WTC11 (cell line): ENCODE measurements at regions not wholly inside any gene's neighbourhood (a gene's known extent, or its start where the extent isn't known, plus 50 kb on each side); places are given as distances from the start of the nearest gene placed in this dataset.

ENCODE experiments used
- ATAC-seq: fragments of 200-7000 bp; cut with Tn5 transposase; 2 replicates; pipeline ENCODE4 v1.10.0; 2021; ENCODE audit warnings: mild to moderate bottlenecking, moderate library complexity
- CTCF ChIA-PET: fragments of 300-600 bp; sonication (Branson Sonifier 250); formaldehyde crosslinking; loops from one replicate; lab custom pipeline; 2021; ENCODE audit warnings: antibody characterized with exemption; lab: Charles Lee
- POLR2A ChIA-PET: fragments of 350-600 bp; sonication (Branson Sonifier 250); formaldehyde crosslinking; loops from one replicate; lab custom pipeline; 2021; ENCODE audit warnings: antibody characterized with exemption; lab: Charles Lee
- DNase-seq: peaks from one replicate; pipeline ENCODE4 v3.0.0; 2021; ENCODE audit warnings: low spot score
- H3K27ac Mint-ChIP-seq: 2 replicates; pipeline ENCODE4 v1.8.0; 2021; ENCODE audit warnings: mixed read lengths
- H3K27me3 Mint-ChIP-seq: 2 replicates; pipeline ENCODE4 v1.8.0; 2021; ENCODE audit warnings: low read depth, mild to moderate bottlenecking, moderate library complexity, mixed read lengths
- H3K36me3 Mint-ChIP-seq: 2 replicates; pipeline ENCODE4 v1.8.0; 2021; ENCODE audit warnings: mixed read lengths
- H3K4me1 Mint-ChIP-seq: 2 replicates; pipeline ENCODE4 v1.8.0; 2022; ENCODE audit warnings: mixed read lengths
- H3K4me3 Mint-ChIP-seq: 2 replicates; pipeline ENCODE4 v1.8.0; 2021; ENCODE audit warnings: mild to moderate bottlenecking, moderate library complexity, mixed read lengths
- H3K9me3 Mint-ChIP-seq: 2 replicates; pipeline ENCODE4 v1.8.0; 2021; ENCODE audit warnings: mixed read lengths
- ATF2 ChIP-seq: sonication (generic); formaldehyde crosslinking; IDR thresholded peaks from 2 replicates; pipeline ENCODE4 v1.8.1; 2022; ENCODE audit warnings: low read depth, missing genetic modification reagents, borderline replicate concordance
- ATF6 ChIP-seq: sonication (generic); formaldehyde crosslinking; IDR thresholded peaks from 2 replicates; pipeline ENCODE4 v1.8.1; 2023; ENCODE audit warnings: mild to moderate bottlenecking, missing genetic modification reagents
- CDX4 ChIP-seq: fragments of 250-450 bp; sonication (Bioruptor Pico); IDR thresholded peaks from 2 replicates; pipeline ENCODE4 v1.9.0; 2021; ENCODE audit warnings: moderate library complexity, mild to moderate bottlenecking, inconsistent platforms, borderline replicate concordance
- CREM ChIP-seq: sonication (generic); formaldehyde crosslinking; IDR thresholded peaks from 2 replicates; pipeline ENCODE4 v1.8.1; 2022; ENCODE audit warnings: mild to moderate bottlenecking, missing genetic modification reagents, moderate library complexity
- CTCF ChIP-seq: fragments of 200-600 bp; IDR thresholded peaks from 2 replicates; pipeline ENCODE4 v1.8.0; 2022; ENCODE audit warnings: antibody characterized with exemption
- FOXK1 ChIP-seq: sonication (generic); formaldehyde crosslinking; IDR thresholded peaks from 2 replicates; pipeline ENCODE4 v1.8.0; 2022; ENCODE audit warnings: mild to moderate bottlenecking, moderate library complexity, missing genetic modification reagents
- FOXP1 ChIP-seq: sonication (generic); formaldehyde crosslinking; IDR thresholded peaks from 2 replicates; pipeline ENCODE4 v1.8.0; 2022; ENCODE audit warnings: missing genetic modification reagents, mild to moderate bottlenecking, moderate library complexity, borderline replicate concordance
- GTF2I ChIP-seq: fragments of 250-450 bp; sonication (Bioruptor Pico); conservative IDR thresholded peaks from 2 replicates; pipeline ENCODE4 v1.4.0; 2021; ENCODE audit warnings: mild to moderate bottlenecking
- HMGA2 ChIP-seq: fragments of 250-450 bp; sonication (Bioruptor Pico); IDR thresholded peaks from 2 replicates; pipeline ENCODE4 v1.4.0; 2021; ENCODE audit warnings: mild to moderate bottlenecking, moderate library complexity
- NR2C2 ChIP-seq: sonication (generic); formaldehyde crosslinking; IDR thresholded peaks from 2 replicates; pipeline ENCODE4 v1.8.0; 2022; ENCODE audit warnings: mild to moderate bottlenecking, missing genetic modification reagents
- OVOL2 ChIP-seq: fragments of 250-450 bp; sonication (Bioruptor Pico); IDR thresholded peaks from 2 replicates; pipeline ENCODE4 v1.9.0; 2021; ENCODE audit warnings: mild to moderate bottlenecking, borderline replicate concordance
- PREB ChIP-seq: sonication (generic); formaldehyde crosslinking; IDR thresholded peaks from 2 replicates; pipeline ENCODE4 v1.8.1; 2022; ENCODE audit warnings: mild to moderate bottlenecking, missing genetic modification reagents, moderate library complexity, borderline replicate concordance
- PRRX2 ChIP-seq: fragments of 250-450 bp; sonication (Bioruptor Pico); IDR thresholded peaks from 2 replicates; pipeline ENCODE4 v1.8.0; 2021; ENCODE audit warnings: mild to moderate bottlenecking
- TEAD1 ChIP-seq: sonication (generic); formaldehyde crosslinking; IDR thresholded peaks from 2 replicates; pipeline ENCODE4 v1.8.0; 2022; ENCODE audit warnings: mild to moderate bottlenecking, missing genetic modification reagents
- TP53 ChIP-seq: sonication (generic); formaldehyde crosslinking; IDR thresholded peaks from 2 replicates; pipeline ENCODE4 v1.8.1; 2023; ENCODE audit warnings: mild to moderate bottlenecking, missing genetic modification reagents
- ZBTB43 ChIP-seq: sonication (generic); formaldehyde crosslinking; IDR thresholded peaks from 2 replicates; pipeline ENCODE4 v1.8.1; 2023; ENCODE audit warnings: mild to moderate bottlenecking, missing genetic modification reagents
- ZNF121 ChIP-seq: sonication (generic); formaldehyde crosslinking; IDR thresholded peaks from 2 replicates; pipeline ENCODE4 v1.8.0; 2023; ENCODE audit warnings: missing genetic modification reagents
- ZNF219 ChIP-seq: sonication (generic); formaldehyde crosslinking; IDR thresholded peaks from 2 replicates; pipeline ENCODE4 v1.8.0; 2023; ENCODE audit warnings: missing genetic modification reagents, mild to moderate bottlenecking, borderline replicate concordance
- ZNF671 ChIP-seq: fragments of 250-450 bp; sonication (Bioruptor Pico); IDR thresholded peaks from 2 replicates; pipeline ENCODE4 v1.8.0; 2021; ENCODE audit warnings: mild to moderate bottlenecking
- TF ChIP-seq, protein P1 (sequence below): sonication (generic); formaldehyde crosslinking; IDR thresholded peaks from 2 replicates; pipeline ENCODE4 v1.8.0; 2022; ENCODE audit warnings: mild to moderate bottlenecking, missing genetic modification reagents
- TF ChIP-seq, protein P2 (sequence below): sonication (generic); formaldehyde crosslinking; IDR thresholded peaks from 2 replicates; pipeline ENCODE4 v1.8.0; 2022; ENCODE audit warnings: mild to moderate bottlenecking, missing genetic modification reagents

DNA sequence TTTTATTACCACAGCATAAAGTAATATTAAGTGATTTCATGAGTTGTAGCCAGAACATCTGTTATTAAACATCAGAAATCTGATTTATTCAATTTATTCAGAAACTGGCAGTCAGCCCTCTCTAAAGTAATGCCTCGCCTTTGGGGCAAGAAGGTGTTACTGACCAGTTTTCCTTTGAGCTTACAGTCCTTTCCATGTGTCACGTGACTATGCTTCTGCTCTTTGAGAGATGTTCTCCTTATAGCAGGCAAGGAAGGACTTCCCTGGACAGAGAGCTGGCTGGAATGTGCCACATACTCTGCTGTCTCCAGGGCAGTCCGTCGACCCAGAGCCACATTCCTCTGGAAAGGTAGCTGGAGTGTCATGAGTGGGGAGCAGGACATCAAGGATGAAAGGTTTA, 119.7 kb downstream of the RDH14 start:
- ATAC-seq, result no peak
- ChIA-PET POLR2A (no interaction called here), CTCF (no interaction called here)
- H3K9me3 Mint-ChIP-seq, result no peaks in the 10 kb centered on the region; the same call in 1 of the 2 replicates
- no peaks in the 10 kb centered on the region for H3K4me1 Mint-ChIP-seq
- H3K27me3 Mint-ChIP-seq, result no peaks in the 10 kb centered on the region
- no peaks in the 10 kb centered on the region for H3K36me3 Mint-ChIP-seq
- TF ChIP-seq, protein P1, sequence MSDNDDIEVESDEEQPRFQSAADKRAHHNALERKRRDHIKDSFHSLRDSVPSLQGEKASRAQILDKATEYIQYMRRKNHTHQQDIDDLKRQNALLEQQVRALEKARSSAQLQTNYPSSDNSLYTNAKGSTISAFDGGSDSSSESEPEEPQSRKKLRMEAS (CRISPR knock-in tag), result no peak
- TF ChIP-seq HMGA2 (CRISPR knock-in tag), result no peak
- no peak for TF ChIP-seq OVOL2 (CRISPR knock-in tag)
- TF ChIP-seq ZNF671 (CRISPR knock-in tag), result no peak
- no peak for TF ChIP-seq PRRX2 (CRISPR knock-in tag)
- TF ChIP-seq CDX4 (CRISPR knock-in tag), result no peak
- no peak for TF ChIP-seq NR2C2 (CRISPR knock-in tag)
- TF ChIP-seq ZNF219 (CRISPR knock-in tag), result no peak
- TF ChIP-seq TP53 (CRISPR knock-in tag), result no peak
- TF ChIP-seq FOXK1 (CRISPR knock-in tag), result no peak
- TF ChIP-seq PREB (CRISPR knock-in tag), result no peak
- no peak for TF ChIP-seq ZBTB43 (CRISPR knock-in tag)
- TF ChIP-seq ATF6 (CRISPR knock-in tag), result no peak
- TF ChIP-seq FOXP1 (CRISPR knock-in tag), result no peak
- TF ChIP-seq, protein P2, sequence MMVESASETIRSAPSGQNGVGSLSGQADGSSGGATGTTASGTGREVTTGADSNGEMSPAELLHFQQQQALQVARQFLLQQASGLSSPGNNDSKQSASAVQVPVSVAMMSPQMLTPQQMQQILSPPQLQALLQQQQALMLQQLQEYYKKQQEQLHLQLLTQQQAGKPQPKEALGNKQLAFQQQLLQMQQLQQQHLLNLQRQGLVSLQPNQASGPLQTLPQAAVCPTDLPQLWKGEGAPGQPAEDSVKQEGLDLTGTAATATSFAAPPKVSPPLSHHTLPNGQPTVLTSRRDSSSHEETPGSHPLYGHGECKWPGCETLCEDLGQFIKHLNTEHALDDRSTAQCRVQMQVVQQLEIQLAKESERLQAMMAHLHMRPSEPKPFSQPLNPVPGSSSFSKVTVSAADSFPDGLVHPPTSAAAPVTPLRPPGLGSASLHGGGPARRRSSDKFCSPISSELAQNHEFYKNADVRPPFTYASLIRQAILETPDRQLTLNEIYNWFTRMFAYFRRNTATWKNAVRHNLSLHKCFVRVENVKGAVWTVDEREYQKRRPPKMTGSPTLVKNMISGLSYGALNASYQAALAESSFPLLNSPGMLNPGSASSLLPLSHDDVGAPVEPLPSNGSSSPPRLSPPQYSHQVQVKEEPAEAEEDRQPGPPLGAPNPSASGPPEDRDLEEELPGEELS (CRISPR knock-in tag), result no peak
- TF ChIP-seq CTCF, result no peak
- no peak overlapping the region for H3K27ac Mint-ChIP-seq
- no peak for DNase-seq
- H3K4me3 Mint-ChIP-seq, result no peak overlapping the region

DNA sequence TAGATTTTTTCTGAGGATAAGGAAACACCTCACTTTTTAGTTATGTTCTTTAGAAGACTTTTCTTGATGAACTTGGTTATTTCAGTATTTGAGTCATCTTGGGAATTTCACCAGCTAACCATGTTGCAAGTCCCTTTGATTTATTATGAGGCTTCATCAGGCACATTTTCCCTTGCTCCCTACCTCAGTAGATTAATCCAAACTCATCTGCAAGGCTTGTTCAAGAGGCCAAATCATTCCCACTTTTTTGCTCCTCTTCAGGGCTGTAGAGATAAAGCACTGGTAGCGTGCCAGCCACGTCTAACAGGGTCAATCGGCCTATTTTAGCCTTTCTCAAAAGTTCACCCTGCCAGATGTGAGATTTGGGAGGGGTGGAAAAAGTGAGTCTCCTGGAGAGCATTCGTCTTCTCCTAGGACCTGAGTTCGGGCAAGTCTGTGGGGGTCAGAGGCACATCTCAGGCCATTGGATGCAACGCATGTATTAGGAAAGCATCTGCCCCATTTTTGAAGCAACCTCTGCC, 120.3 kb downstream of the RDH14 start:
- CTCF ChIA-PET, result no interaction called here
- DNase-seq, result no peak

More for the DNA sequence above, 120.3 kb downstream of the RDH14 start:
- no peaks in the 10 kb centered on the region; the same call in 1 of the 2 replicates for H3K9me3 Mint-ChIP-seq
- H3K27ac Mint-ChIP-seq, result no peak overlapping the region
- POLR2A ChIA-PET, result no interaction called here
- no peak for ATAC-seq
- TF ChIP-seq ATF2 (CRISPR knock-in tag), result no peak
- TF ChIP-seq CREM (CRISPR knock-in tag), result no peak
- TF ChIP-seq TEAD1, result no peak
- TF ChIP-seq GTF2I, result no peak
- no peak for TF ChIP-seq ZNF121
- H3K4me1 Mint-ChIP-seq, result no peaks in the 10 kb centered on the region
- no peak overlapping the region for H3K4me3 Mint-ChIP-seq
- no peaks in the 10 kb centered on the region for H3K36me3 Mint-ChIP-seq
- H3K27me3 Mint-ChIP-seq, result no peaks in the 10 kb centered on the region
